RWPE1 (cell line): ENCODE measurements at regions not wholly inside any gene's neighbourhood (a gene's known extent, or its start where the extent isn't known, plus 50 kb on each side); places are given as distances from the start of the nearest gene placed in this dataset.
"Not testable (repeated sequence)": the region's sequence is repeated elsewhere in the genome, so short reads cannot be mapped to it uniquely, and the experiment has no call there.

Experiments
- CTCF ChIA-PET: fragments of 350-600 bp; sonication (Branson Sonifier 250); formaldehyde crosslinking; extraction: SDS; loops from one replicate; lab custom pipeline; 2021; lab: Yijun Ruan, JAX
- POLR2A ChIA-PET: fragments of 400-600 bp; formaldehyde crosslinking; extraction: SDS; loops from one replicate; lab custom pipeline; 2020; ENCODE audit warnings: antibody characterized with exemption; ENCODE audit not compliant: low non-redundant PET; lab: Yijun Ruan, JAX
- DNase-seq: peaks from one replicate; pipeline ENCODE4 v3.0.0; 2012; ENCODE audit warnings: low spot score
- H3K27ac ChIP-seq: fragments of 450-650 bp; 2 replicates; pipeline ENCODE4 v1.5.1; 2017
- CTCF ChIP-seq: fragments of 450-650 bp; conservative IDR thresholded peaks from 2 replicates; pipeline ENCODE4 v1.5.1; 2017; ENCODE audit warnings: low read depth, mild to moderate bottlenecking

DNA sequence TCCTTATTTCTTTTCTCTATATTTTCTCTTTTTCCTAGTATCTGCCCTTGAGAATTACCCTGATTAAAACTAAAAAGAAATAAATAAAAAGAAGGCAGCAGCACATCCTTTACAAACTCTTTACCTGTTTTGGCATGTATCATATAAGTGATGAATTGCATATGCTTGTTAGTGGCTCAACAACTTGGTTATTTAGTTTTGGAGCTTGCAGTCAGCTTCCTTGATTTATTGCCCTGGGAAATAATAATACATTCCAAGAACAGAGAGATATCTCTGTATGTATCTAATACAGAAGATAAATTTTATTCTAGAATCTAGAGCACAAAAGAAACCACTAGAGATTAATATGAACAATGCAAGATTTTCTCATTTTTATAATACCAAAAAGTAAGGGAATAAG, 139.8 kb upstream of the ZC3H15 start:
- TF ChIP-seq CTCF: no peak
- H3K27ac ChIP-seq: no peak overlapping the region
- no peak for DNase-seq
- ChIA-PET POLR2A (no interaction called here), CTCF (no interaction called here)

GRCh38 chr2:186347472-186347871, 138.6 kb upstream of the ZC3H15 start:
- CTCF ChIA-PET: interaction anchor here (1.4 kb wide), 1 partner anchor 113 kb away, joined by 7 read pairs; no protein-coding TSS in a partner anchor

GRCh38 chr2:186348200-186348599, 137.9 kb upstream of the ZC3H15 start:
- TF ChIP-seq CTCF: no peak
- CTCF ChIA-PET: interaction anchor here (1.4 kb wide), 1 partner anchor 112 kb away, joined by 7 read pairs; no protein-coding TSS in a partner anchor
- no peak overlapping the region for H3K27ac ChIP-seq
- peak; percentile 8 for DNase-seq
- POLR2A ChIA-PET: no interaction called here

More at GRCh38 chr2:186347472-186347871, 138.6 kb upstream of the ZC3H15 start:
- no peak for TF ChIP-seq CTCF
- DNase-seq: peak; percentile 24
- no peak overlapping the region for H3K27ac ChIP-seq
- POLR2A ChIA-PET: no interaction called here

DNA sequence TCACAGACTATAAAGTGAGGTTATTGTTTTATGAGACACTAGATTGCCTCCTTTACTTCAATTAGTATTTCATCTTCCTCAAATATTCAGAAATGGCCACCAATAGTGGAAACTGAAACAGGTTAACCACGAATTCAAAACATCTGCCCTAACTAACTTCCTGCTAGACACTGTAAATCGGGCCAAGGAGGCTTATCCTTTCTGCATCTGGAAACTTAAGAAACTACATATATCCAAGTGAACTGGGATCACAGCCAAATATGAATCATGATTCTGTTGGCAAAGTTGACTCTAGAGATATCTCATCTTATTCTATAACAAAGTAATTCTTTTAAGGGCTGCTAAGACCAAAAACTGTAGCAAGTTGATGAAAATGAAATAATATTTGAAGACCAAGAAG, 136.6 kb upstream of the ZC3H15 start:
- no peak for TF ChIP-seq CTCF
- no peak overlapping the region for H3K27ac ChIP-seq
- peak; percentile 53 for DNase-seq
- ChIA-PET CTCF (interaction anchor here (1.0 kb wide), 1 partner anchor 292 kb away, joined by 3 read pairs; no protein-coding TSS in a partner anchor), POLR2A (no interaction called here)

GRCh38 chr2:186354160-186354559, 131.9 kb upstream of the ZC3H15 start:
- H3K27ac ChIP-seq, DNase-seq, CTCF ChIA-PET, POLR2A ChIA-PET: not testable (repeated sequence)

DNA sequence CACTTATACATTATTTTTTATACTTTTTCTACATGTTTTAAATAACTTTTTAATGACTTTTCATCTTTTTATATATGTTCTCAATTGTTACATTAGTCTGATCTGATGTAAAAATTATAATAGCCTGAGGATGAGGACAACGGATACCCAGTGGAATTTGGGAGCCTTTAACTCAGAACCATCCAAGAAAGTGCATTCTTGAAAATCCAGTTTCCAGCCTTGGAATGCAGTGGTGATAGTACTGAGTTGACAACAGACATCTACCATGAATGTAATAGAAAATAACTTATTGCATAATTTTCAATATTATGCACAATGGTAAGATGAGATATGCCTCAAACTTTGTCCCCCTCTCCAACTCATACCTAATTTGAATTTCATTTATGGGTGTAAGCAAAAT, 120.7 kb upstream of the ZC3H15 start:
- H3K27ac ChIP-seq: no peak overlapping the region
- TF ChIP-seq CTCF: no peak
- POLR2A ChIA-PET: no interaction called here
- CTCF ChIA-PET: no interaction called here
- no peak for DNase-seq

DNA sequence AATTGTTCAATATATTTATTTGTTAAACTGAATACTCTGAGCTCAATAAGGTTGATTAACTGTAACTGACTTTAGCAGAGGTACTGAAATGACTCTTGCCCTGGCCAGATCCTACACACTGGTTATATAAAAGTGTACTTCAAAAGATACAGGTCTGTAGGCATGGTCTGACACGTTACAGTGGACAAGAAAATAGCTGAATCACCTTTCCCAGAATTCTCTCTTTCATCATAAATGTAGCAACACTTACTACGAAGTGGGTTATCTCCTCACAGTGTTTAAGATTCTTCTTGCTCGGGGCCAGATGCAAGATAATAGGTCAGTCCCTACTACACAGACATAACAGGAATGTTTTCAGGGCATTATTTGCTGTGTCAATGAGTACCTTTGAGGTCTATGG, 107.0 kb upstream of the ZC3H15 start:
- TF ChIP-seq CTCF: no peak
- ChIA-PET CTCF (no interaction called here), POLR2A (no interaction called here)
- no peak overlapping the region for H3K27ac ChIP-seq
- peak; percentile 13 for DNase-seq
